H1 (cell line): ENCODE measurements at regions not wholly inside any gene's neighbourhood (a gene's known extent, or its start where the extent isn't known, plus 50 kb on each side); places are given as distances from the start of the nearest gene placed in this dataset.

ENCODE experiments used
- CTCF ChIA-PET: fragments of 300-600 bp; sonication (Branson Sonifier 250); formaldehyde crosslinking; loops from one replicate; lab custom pipeline; 2021; ENCODE audit not compliant: partially characterized antibody; lab: Charles Lee
- POLR2A ChIA-PET: fragments of 300-600 bp; sonication (Branson Sonifier 250); formaldehyde crosslinking; loops from one replicate; lab custom pipeline; 2021; ENCODE audit warnings: inconsistent platforms; ENCODE audit not compliant: partially characterized antibody; lab: Charles Lee
- DNase-seq, 2 experiments: peaks; one replicate each; pipeline versions ENCODE4 v3.0.0 to v3.0.0-alpha.2; 2010 to 2022; ENCODE audit warnings: low spot score in 2 of 2, low read depth in 1 of 2, mixed read lengths in 1 of 2
- FAIRE-seq: peaks from 2 replicates; lab custom pipeline; 2011; peaks lifted over from hg19 to GRCh38; lab: Jason Lieb, UNC
- H2AFZ ChIP-seq: 2 replicates; pipeline ENCODE4 v1.8.1; 2012; ENCODE audit warnings: low read length, inconsistent platforms
- H2AK5ac ChIP-seq: 2 replicates; pipeline ENCODE4 v1.6.1; 2013; ENCODE audit warnings: low read depth, low read length
- H2BK120ac ChIP-seq: replicated peaks from 2 replicates; pipeline ENCODE3; 2013; ENCODE audit warnings: low read depth, low read length, inconsistent platforms
- H2BK12ac ChIP-seq: 2 replicates; pipeline ENCODE4 v1.6.1; 2013; ENCODE audit warnings: low read depth, low read length
- H2BK15ac ChIP-seq: 2 replicates; pipeline ENCODE4 v1.6.1; 2013; ENCODE audit warnings: low read length
- H2BK20ac ChIP-seq: 2 replicates; pipeline ENCODE4 v1.6.1; 2013; ENCODE audit warnings: low read length
- H2BK5ac ChIP-seq: 2 replicates; pipeline ENCODE4 v1.6.1; 2013; ENCODE audit warnings: low read depth, low read length
- H3K14ac ChIP-seq: 2 replicates; pipeline ENCODE4 v1.6.1; 2013; ENCODE audit warnings: inconsistent platforms; ENCODE audit not compliant: insufficient read length
- H3K18ac ChIP-seq: 2 replicates; pipeline ENCODE4 v1.6.1; 2013; ENCODE audit warnings: low read length; ENCODE audit errors: extremely low read depth
- H3K23ac ChIP-seq: 2 replicates; pipeline ENCODE4 v1.6.1; 2013; ENCODE audit warnings: inconsistent platforms; ENCODE audit not compliant: insufficient read length
- H3K23me2 ChIP-seq: 2 replicates; pipeline ENCODE4 v1.6.1; 2013; ENCODE audit warnings: low read depth, low read length
- H3K27ac ChIP-seq: 2 replicates; pipeline ENCODE4 v1.6.1; 2011; ENCODE audit warnings: low read depth, low read length, inconsistent platforms
- H3K27me3 ChIP-seq, 4 experiments: replicated peaks in 1 of 4; 1 replicate in 1 of 4; 2 replicates in 3 of 4; pipeline versions ENCODE4 v1.6.1 to v1.8.1; 2011 to 2013; ENCODE audit warnings: low read length in 3 of 4, mild to moderate bottlenecking in 3 of 4, inconsistent platforms in 2 of 4, mixed read lengths in 2 of 4, moderate library complexity in 1 of 4; ENCODE audit not compliant: control insufficient read depth in 3 of 4, insufficient read depth in 3 of 4; ENCODE audit errors: extremely low read depth in 1 of 4
- H3K36me3 ChIP-seq, 4 experiments: 2 replicates each; pipeline versions ENCODE4 v1.6.1 to v1.8.1; 2011 to 2013; ENCODE audit warnings: mild to moderate bottlenecking in 4 of 4, low read length in 3 of 4, moderate library complexity in 2 of 4, control low read depth in 1 of 4, inconsistent platforms in 1 of 4; ENCODE audit not compliant: insufficient read depth in 4 of 4, control insufficient read depth in 2 of 4
- H3K4ac ChIP-seq: replicated peaks from 2 replicates; pipeline ENCODE3; 2013; ENCODE audit warnings: low read length, low read depth, mixed read lengths, inconsistent platforms; ENCODE audit not compliant: insufficient read length
- H3K4me1 ChIP-seq, 4 experiments: replicated peaks in 1 of 4; 1 replicate in 1 of 4; 2 replicates in 3 of 4; pipeline versions ENCODE4 v1.6.1 to v1.8.1; 2011 to 2013; ENCODE audit warnings: low read length in 3 of 4, inconsistent platforms in 2 of 4, mixed read lengths in 1 of 4; ENCODE audit not compliant: insufficient read depth in 4 of 4, control insufficient read depth in 3 of 4
- H3K4me2 ChIP-seq, 2 experiments: 2 replicates each; pipeline versions ENCODE4 v1.6.1 to v1.8.1; 2011 to 2013; ENCODE audit warnings: low read depth in 2 of 2, low read length in 2 of 2, control low read depth in 1 of 2, inconsistent platforms in 1 of 2, mild to moderate bottlenecking in 1 of 2; ENCODE audit not compliant: insufficient read depth in 1 of 2
- H3K4me3 ChIP-seq, 4 experiments: fragments of 200-600, 300-600 bp in 1 of 4; sonication (generic), shearing (Covaris generic), sonication (Bioruptor Twin) in 1 of 4; 2 replicates each; pipeline versions ENCODE4 v1.5.1 to v1.8.1; 2011 to 2016; ENCODE audit warnings: low read length in 4 of 4, low read depth in 3 of 4, control low read depth in 2 of 4, inconsistent platforms in 2 of 4, mild to moderate bottlenecking in 2 of 4, mixed read lengths in 1 of 4, moderate library complexity in 1 of 4; ENCODE audit not compliant: insufficient read depth in 2 of 4; ENCODE audit errors: extremely low read depth in 1 of 4
- H3K56ac ChIP-seq: replicated peaks from 2 replicates; pipeline ENCODE3; 2013; ENCODE audit warnings: low read depth, mild to moderate bottlenecking, mixed read lengths, low read length, inconsistent platforms; ENCODE audit not compliant: insufficient read length
- H3K79me1 ChIP-seq: 2 replicates; pipeline ENCODE4 v1.6.1; 2013; ENCODE audit warnings: low read depth, low read length, control low read depth
- H3K79me2 ChIP-seq, 2 experiments: 2 replicates each; pipeline versions ENCODE4 v1.6.1 to v1.8.1; 2012 to 2013; ENCODE audit warnings: low read length in 2 of 2, mild to moderate bottlenecking in 2 of 2, inconsistent platforms in 1 of 2; ENCODE audit not compliant: insufficient read depth in 2 of 2, control insufficient read depth in 1 of 2
- H3K9ac ChIP-seq, 4 experiments: replicated peaks in 1 of 4; 1 replicate in 1 of 4; 2 replicates in 3 of 4; pipeline versions ENCODE4 v1.6.1 to v1.8.1; 2011 to 2013; ENCODE audit warnings: low read depth in 3 of 4, low read length in 3 of 4, control low read depth in 2 of 4, mild to moderate bottlenecking in 2 of 4, moderate library complexity in 2 of 4, inconsistent platforms in 1 of 4; ENCODE audit errors: extremely low read depth in 1 of 4
- H3K9me3 ChIP-seq, 2 experiments: 2 replicates each; pipeline versions ENCODE4 v1.6.1 to v1.8.1; 2012 to 2013; ENCODE audit warnings: mild to moderate bottlenecking in 2 of 2, moderate library complexity in 2 of 2, control low read depth in 1 of 2, inconsistent platforms in 1 of 2, low read depth in 1 of 2, low read length in 1 of 2, mixed read lengths in 1 of 2; ENCODE audit not compliant: insufficient read depth in 2 of 2
- H4K20me1 ChIP-seq, 2 experiments: replicated peaks in 1 of 2; 2 replicates each; pipeline versions ENCODE3 to v1.8.1; 2011 to 2013; ENCODE audit warnings: inconsistent platforms in 2 of 2, low read length in 2 of 2, mild to moderate bottlenecking in 1 of 2; ENCODE audit not compliant: insufficient read depth in 2 of 2, control insufficient read depth in 1 of 2
- H4K5ac ChIP-seq: 2 replicates; pipeline ENCODE4 v1.6.1; 2013; ENCODE audit warnings: low read length, low read depth, mixed read lengths, inconsistent platforms; ENCODE audit not compliant: insufficient read length
- H4K8ac ChIP-seq: 2 replicates; pipeline ENCODE4 v1.8.0; 2013; ENCODE audit warnings: mild to moderate bottlenecking, moderate library complexity, low read length, inconsistent platforms; ENCODE audit not compliant: insufficient read depth; ENCODE audit errors: extremely low read depth
- H4K91ac ChIP-seq: replicated peaks from 2 replicates; pipeline ENCODE3; 2013; ENCODE audit warnings: low read length, mixed read lengths, inconsistent platforms; ENCODE audit not compliant: insufficient read length
- ASH2L ChIP-seq: fragments of 200-600, 300-600 bp; sonication (generic); IDR thresholded peaks from one replicate; pipeline ENCODE4 v1.7.1; 2017; ENCODE audit warnings: low read length
- CHD1 ChIP-seq: IDR thresholded peaks from 2 replicates; pipeline ENCODE4 v1.6.1; 2012; ENCODE audit warnings: low read depth, low read length, improper control_type of control experiment
- CTBP2 ChIP-seq: IDR thresholded peaks from 2 replicates; pipeline ENCODE4 v1.7.0; 2011; ENCODE audit warnings: borderline replicate concordance, mild to moderate bottlenecking, moderate library complexity, mixed read lengths, low read length; ENCODE audit not compliant: insufficient read depth, insufficient read length
- EZH2 ChIP-seq: fragments of 200-600 bp; sonication (generic); IDR thresholded peaks from 2 replicates; pipeline ENCODE4 v1.7.1; 2012; ENCODE audit warnings: low read depth, mild to moderate bottlenecking, moderate library complexity, low read length, inconsistent platforms; ENCODE audit not compliant: severe bottlenecking
- FOSL1 ChIP-seq: IDR thresholded peaks from 2 replicates; pipeline ENCODE4 v1.6.1; 2011; ENCODE audit warnings: mild to moderate bottlenecking, low read depth, low read length, moderate library complexity; ENCODE audit not compliant: insufficient read depth
- KDM5A ChIP-seq: fragments of 200-600 bp; IDR thresholded peaks from 2 replicates; pipeline ENCODE4 v1.7.1; 2012; ENCODE audit warnings: mild to moderate bottlenecking, low read length, inconsistent platforms, mixed read lengths
- MAFK ChIP-seq: IDR thresholded peaks from 2 replicates; pipeline ENCODE4 v1.6.1; 2012; ENCODE audit warnings: low read depth, mild to moderate bottlenecking, improper control_type of control experiment, low read length
- POLR2A ChIP-seq, 2 experiments: IDR thresholded peaks; 1 replicate in 1 of 2; 2 replicates in 1 of 2; pipeline ENCODE4 v1.6.1; 2011; ENCODE audit warnings: low read depth in 2 of 2, low read length in 2 of 2, mild to moderate bottlenecking in 2 of 2; ENCODE audit errors: control extremely low read depth in 1 of 2
- POU5F1 ChIP-seq: IDR thresholded peaks from 2 replicates; pipeline ENCODE4 v1.6.1; 2011; ENCODE audit warnings: low read depth, mild to moderate bottlenecking, low read length, moderate library complexity
- SP1 ChIP-seq: IDR thresholded peaks from 2 replicates; pipeline ENCODE4 v1.6.1; 2011; ENCODE audit warnings: low read depth, low read length
- TAF7 ChIP-seq: optimal IDR thresholded peaks from 2 replicates; pipeline ENCODE3; 2011; ENCODE audit warnings: low read depth, mild to moderate bottlenecking, inconsistent platforms, low read length, moderate library complexity, borderline replicate concordance
- TCF12 ChIP-seq: IDR thresholded peaks from 2 replicates; pipeline ENCODE4 v1.6.1; 2011; ENCODE audit warnings: low read depth, mild to moderate bottlenecking, low read length
- WGBS, 2 experiments: shearing (Covaris generic) in 1 of 2; methylation state at CpG; one replicate each; pipeline versions ENCODE4 v1.1.6 to v1.1.7; 2013 to 2015; ENCODE audit warnings: low lambda C conversion rate in 2 of 2, mixed read lengths in 2 of 2, inconsistent platforms in 1 of 2, low coverage in 1 of 2, missing lambda C conversion rate in 1 of 2; ENCODE audit not compliant: insufficient replicate concordance in 2 of 2, insufficient coverage in 1 of 2, insufficient read length in 1 of 2; ENCODE audit errors: extremely low coverage in 1 of 2, missing lambda C conversion rate in 1 of 2; 5-methylcytosine and 5-hydroxymethylcytosine counted together
- TF ChIP-seq, protein P1 (sequence below): IDR thresholded peaks from 2 replicates; pipeline ENCODE4 v1.6.1; 2012; ENCODE audit warnings: inconsistent platforms

GRCh38 chr7:10634239-10634638 is 339.4 kb upstream of the PHF14 start:
- no peak overlapping the region for H2BK20ac ChIP-seq
- no peak overlapping the region for H3K56ac ChIP-seq
- H4K20me1 ChIP-seq = no peaks in the 10 kb centered on the region
- DNase-seq = no peak
- H2AK5ac ChIP-seq = no peak overlapping the region
- no peaks in the 10 kb centered on the region for H3K79me1 ChIP-seq
- no peak overlapping the region for H3K4me3 ChIP-seq
- no peak overlapping the region for H2AFZ ChIP-seq
- no peak overlapping the region for H2BK120ac ChIP-seq
- ChIA-PET CTCF (interaction anchor here (1.3 kb wide), 1 partner anchor 42 kb away, joined by 3 read pairs; no protein-coding TSS in a partner anchor), POLR2A (no interaction called here)
- no peak overlapping the region for H4K8ac ChIP-seq
- H3K79me2 ChIP-seq = no peaks in the 10 kb centered on the region
- H3K9me3 ChIP-seq = no peaks in the 10 kb centered on the region
- no peaks in the 10 kb centered on the region for H3K27me3 ChIP-seq
- H2BK12ac ChIP-seq = no peak overlapping the region
- no peaks in the 10 kb centered on the region for H3K4me1 ChIP-seq
- H3K14ac ChIP-seq = no peak overlapping the region
- no peaks in the 10 kb centered on the region for H3K36me3 ChIP-seq
- FAIRE-seq = no peak
- H3K4ac ChIP-seq = no peak overlapping the region
- no peak overlapping the region for H3K9ac ChIP-seq
- H2BK15ac ChIP-seq = no peak overlapping the region
- H3K4me2 ChIP-seq = no peak overlapping the region
- H3K23me2 ChIP-seq = no peaks in the 10 kb centered on the region
- H4K91ac ChIP-seq = no peak overlapping the region
- no peak overlapping the region for H3K18ac ChIP-seq
- no peak overlapping the region for H4K5ac ChIP-seq
- 95% methylated on average over 2 of the region's 2 CpGs; no CpG with 5 or more reads in 1 of the 2 experiments for WGBS, 2 experiments
- H3K27ac ChIP-seq = no peak overlapping the region
- H3K23ac ChIP-seq = no peak overlapping the region
- H2BK5ac ChIP-seq = no peak overlapping the region
- TF ChIP-seq, protein P1, sequence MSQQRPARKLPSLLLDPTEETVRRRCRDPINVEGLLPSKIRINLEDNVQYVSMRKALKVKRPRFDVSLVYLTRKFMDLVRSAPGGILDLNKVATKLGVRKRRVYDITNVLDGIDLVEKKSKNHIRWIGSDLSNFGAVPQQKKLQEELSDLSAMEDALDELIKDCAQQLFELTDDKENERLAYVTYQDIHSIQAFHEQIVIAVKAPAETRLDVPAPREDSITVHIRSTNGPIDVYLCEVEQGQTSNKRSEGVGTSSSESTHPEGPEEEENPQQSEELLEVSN = no peak
- TF ChIP-seq EZH2 (no peak), TCF12 (no peak), POLR2A (IDR thresholded peaks at IDR 0.05; ENCODE audit: control extremely low read depth in 1 of 2, low read depth in 2 of 2, low read length in 2 of 2) (no peak), KDM5A (no peak), TAF7 (no peak), CHD1 (no peak), FOSL1 (no peak), CTBP2 (no peak), SP1 (no peak), MAFK (no peak), ASH2L (no peak), POU5F1 (no peak)
